ENCODE measurements at regions not wholly inside any gene's neighbourhood (a gene's known extent, or its start where the extent isn't known, plus 50 kb on each side); places are given as distances from the start of the nearest gene placed in this dataset.
"Not testable (repeated sequence)": the region's sequence is repeated elsewhere in the genome, so short reads cannot be mapped to it uniquely, and the experiment has no call there.

- not testable (repeated sequence) for DNase-seq (ENCODE audit: low read depth)
Measured at GRCh38 chr5:176140138-176140537, 98.1 kb upstream of the SIMC1 start.

GRCh38 chr5:176144508-176144907, 93.7 kb upstream of the SIMC1 start:
- no peak for DNase-seq (ENCODE audit: low read depth)

DNA sequence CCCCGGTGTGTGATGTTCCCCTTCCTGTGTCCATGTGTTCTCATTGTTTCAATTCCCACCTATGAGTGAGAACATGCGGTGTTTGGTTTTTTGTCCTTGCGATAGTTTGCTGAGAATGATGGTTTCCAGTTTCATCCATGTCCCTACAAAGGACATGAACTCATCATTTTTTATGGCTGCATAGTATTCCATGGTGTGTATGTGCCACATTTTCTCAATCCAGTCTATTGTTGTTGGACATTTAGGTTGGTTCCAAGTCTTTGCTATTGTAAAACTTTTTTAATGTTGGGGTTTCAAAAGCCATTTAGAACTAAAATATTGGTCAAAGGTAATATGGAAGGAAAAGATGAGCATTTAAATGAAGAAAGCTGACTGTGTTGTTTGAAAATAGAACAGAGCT, 88.3 kb upstream of the SIMC1 start:
- not testable (repeated sequence) for DNase-seq (ENCODE audit: low read depth)

- DNase-seq (ENCODE audit: low read depth), result no peak
Measured at GRCh38 chr5:176151281-176151680, 86.9 kb upstream of the SIMC1 start.

DNA sequence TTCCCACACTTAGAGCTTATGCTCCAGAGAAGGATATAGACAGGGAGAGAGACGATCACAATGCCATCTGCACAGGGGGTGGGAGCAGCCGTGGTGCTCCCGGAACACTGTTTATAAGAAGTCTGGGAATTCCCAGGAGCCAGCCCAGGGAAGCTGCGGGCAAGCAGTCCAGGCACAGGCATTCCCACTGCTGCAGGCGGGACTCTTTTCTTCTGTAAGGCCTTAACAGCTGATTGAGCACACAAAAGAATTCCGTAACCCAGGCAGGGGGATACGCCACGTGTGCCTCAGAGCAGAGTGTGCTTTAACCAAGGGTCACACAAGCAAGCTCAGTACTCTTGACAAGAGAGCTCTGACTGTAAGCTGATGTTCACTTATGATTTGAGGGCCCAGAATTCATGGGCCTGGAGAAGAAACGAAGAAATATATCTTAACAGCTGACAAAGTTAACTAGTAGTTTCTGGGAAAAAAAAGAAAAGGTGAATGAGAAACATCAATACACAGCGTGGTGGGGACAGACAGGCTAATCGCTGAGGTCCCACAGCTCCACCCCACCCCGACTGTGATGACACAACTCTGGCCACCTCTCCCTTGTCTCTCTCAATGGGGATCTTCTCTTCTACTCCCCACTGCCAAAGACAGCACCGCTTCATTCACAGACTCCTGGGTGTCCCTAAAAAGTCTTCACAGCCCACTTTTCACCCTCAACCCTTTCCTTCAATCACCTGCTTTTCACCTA, 85.9 kb upstream of the SIMC1 start:
- no peak for DNase-seq (ENCODE audit: low read depth)

DNA sequence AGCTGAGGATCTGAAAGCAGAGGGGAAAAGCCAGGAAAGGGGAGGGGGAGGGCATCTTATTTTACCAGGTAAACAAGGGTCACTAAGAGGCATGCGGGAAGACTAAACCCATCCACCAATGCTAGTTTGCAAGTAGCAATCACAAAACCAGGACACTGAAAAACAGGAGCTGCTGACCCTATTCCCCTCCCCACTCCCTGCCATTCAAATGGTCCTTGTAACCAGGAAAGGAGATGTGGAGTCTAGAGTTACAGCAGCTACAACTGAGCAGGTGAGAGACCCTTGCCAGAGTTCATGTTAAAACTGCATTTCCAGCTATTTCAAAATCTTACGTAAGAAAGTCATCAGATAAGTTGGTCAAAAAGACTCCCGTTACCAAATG, 85.3 kb upstream of the SIMC1 start:
- DNase-seq (ENCODE audit: low read depth), result no peak

- no peak for DNase-seq (ENCODE audit: low read depth)
Measured at GRCh38 chr5:176153741-176154140, 84.5 kb upstream of the SIMC1 start.

DNA sequence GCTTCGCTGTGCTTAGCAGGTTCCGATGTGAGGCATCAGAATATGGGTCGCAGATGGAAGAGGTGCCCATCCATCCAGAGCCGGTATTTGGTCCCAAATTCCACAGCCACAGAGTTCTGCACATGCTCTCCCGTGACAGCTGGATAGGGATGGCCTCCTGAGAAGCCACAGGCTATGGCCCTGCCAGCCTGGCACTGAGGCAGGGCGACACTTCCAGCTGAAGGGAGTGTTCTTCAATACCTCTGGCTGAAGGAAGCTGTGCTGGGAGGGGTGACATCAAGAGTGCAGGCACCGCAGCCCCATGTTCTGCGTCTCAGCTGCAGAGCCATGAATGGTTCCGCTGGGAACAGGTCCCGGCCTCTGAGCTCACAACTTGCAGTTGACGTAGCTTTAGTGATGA, 83.4 kb upstream of the SIMC1 start:
- no peak for DNase-seq (ENCODE audit: low read depth)

DNA sequence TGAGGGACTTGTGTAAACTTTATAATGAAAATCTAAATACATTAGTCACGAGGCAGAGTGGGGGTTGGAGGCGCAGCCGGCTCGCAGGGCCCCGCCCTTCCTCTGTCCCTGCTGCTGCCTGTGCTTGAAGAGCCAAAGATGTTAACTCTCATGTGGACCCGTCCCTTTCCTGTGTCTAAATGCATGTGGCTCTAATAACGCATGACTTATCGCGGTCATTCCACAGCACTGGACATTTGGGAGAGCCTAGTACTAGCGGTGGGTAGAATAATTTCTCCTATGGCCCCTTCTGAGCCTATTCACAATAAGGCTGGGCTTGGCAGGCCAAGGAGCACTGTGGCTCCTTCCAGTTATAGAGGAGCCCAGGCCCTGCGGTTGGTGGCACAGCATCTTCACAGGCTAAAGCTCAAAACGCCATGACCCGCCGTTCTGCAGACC, 82.3 kb upstream of the SIMC1 start:
- no peak for DNase-seq (ENCODE audit: low read depth)

DNA sequence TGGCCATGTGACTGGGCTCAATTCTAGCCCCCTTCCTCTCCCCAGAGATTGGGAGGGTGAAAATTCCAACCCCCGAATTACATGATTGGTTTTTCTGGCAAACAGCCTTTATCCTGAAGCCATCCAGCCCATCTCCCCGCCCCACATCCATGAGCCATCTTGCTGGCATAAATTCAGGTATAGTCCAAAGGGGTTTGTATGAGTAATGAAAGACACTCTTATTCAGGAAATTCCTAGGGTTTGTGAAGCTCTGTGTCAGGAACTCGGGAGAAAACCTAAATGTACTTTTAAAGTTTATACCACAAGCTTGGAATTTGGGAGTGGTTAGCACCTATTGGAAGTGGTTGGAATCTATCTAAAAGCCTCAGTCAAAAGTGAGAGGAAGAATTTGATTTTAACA, 80.6 kb upstream of the SIMC1 start:
- DNase-seq (ENCODE audit: low read depth), result no peak

DNA sequence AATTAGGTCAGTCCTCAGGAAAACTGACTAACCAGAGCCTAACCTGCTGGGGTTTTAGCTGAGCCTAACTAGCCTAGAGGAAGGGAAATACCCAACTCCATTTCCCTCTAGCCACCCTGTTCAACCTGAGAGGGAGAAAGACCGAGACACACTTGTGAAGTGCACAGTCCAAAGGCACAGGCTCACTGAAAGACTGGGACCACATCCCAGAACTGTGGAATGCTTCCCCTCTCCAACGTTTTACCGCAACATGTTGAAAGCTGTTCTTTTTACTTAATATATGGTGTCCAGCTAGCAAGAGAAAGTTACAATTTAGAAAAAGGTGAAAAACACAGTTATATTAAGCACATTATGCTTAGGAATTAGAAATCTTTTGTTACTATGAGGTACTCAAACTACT, 76.8 kb upstream of the SIMC1 start:
- no peak for DNase-seq (ENCODE audit: low read depth)

DNA sequence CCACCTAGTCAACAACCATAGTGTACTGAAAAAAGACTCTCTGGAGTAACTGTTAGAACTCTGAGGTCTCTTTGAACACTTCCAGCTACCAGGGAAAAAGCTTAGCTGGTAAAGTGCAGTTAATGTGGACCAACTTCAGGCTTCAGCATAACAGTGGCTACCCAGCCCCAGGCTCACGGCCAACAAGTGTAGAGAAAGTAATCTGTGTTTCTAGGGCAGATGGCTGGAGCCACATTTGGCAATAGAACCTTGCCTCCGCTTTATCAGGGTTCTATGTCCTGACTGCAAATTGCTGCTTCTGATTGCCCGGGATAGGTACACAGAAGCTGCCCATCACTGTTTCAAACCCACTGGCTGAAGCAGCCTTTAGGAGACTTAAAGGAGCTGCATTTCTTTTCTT, 76.0 kb upstream of the SIMC1 start:
- no peak for DNase-seq (ENCODE audit: low read depth)

DNA sequence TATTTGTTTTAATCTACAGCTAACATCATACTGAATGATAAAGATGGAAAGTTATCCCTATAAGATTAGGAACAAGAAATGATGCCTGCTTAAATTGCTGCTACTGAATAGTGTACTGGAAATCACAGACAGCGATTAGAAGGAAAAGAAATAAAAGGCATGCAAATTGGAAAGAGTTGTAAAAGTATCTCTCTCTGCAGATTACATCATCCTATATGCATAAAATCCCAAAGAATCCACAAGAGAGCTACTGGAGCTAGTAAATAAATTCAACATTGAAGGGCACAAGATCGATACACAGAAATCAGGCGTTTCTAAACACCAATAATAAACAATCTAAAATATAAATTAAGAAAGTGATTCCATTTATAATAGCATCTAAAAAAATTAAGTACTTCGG, 75.3 kb upstream of the SIMC1 start:
- no peak for DNase-seq (ENCODE audit: low read depth)

GRCh38 chr5:176166427-176166826, 71.8 kb upstream of the SIMC1 start:
- DNase-seq (ENCODE audit: low read depth), result no peak

DNA sequence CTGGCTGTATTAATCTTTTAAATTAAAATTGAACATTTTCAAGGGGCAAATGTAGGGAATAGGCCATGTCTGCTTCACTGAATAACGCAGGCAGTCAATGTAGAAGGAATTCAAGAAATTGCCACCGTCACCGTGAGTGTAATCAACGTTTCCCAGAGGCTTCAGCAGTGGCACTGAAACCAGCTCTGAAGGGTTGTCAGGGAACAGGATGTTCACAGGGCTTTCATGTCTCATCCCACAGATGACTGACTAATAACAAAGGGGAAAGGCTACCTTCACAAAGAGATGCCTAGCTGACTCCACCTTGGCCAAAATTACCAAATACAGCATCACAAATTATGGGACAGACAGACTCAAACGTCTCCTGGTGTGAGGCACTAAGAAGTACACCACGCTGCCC, 70.4 kb upstream of the SIMC1 start:
- no peak for DNase-seq (ENCODE audit: low read depth)

GRCh38 chr5:176169393-176170063, 68.7 kb upstream of the SIMC1 start:
- no peak for DNase-seq (ENCODE audit: low read depth)

GRCh38 chr5:176170084-176170483, 68.1 kb upstream of the SIMC1 start:
- DNase-seq (ENCODE audit: low read depth), result no peak

- no peak for DNase-seq (ENCODE audit: low read depth)
Measured at GRCh38 chr5:176171171-176171760, 67.0 kb upstream of the SIMC1 start.

- no peak for DNase-seq (ENCODE audit: low read depth)
Measured at GRCh38 chr5:176172246-176172645, 66.0 kb upstream of the SIMC1 start.

DNA sequence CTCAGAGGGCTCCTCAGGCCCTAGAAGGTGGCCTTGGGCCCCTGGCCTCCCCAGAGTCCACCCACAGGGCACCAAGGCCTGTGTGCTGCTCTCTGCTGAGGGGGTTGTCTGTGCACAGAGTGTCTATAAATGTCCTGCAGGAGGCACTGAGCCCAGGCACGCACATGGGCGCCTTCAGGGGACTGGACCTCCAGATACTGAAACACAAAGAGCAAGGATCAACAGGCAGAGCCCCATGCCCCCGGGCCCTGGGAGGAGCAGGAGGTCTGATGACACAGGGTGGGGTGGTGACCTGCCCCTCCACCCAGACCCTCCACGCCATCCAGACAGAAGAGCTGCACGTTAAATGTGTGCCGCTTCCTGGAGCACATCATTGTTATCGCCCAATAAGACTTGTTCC, 64.6 kb upstream of the SIMC1 start:
- no peak for DNase-seq (ENCODE audit: low read depth)

DNA sequence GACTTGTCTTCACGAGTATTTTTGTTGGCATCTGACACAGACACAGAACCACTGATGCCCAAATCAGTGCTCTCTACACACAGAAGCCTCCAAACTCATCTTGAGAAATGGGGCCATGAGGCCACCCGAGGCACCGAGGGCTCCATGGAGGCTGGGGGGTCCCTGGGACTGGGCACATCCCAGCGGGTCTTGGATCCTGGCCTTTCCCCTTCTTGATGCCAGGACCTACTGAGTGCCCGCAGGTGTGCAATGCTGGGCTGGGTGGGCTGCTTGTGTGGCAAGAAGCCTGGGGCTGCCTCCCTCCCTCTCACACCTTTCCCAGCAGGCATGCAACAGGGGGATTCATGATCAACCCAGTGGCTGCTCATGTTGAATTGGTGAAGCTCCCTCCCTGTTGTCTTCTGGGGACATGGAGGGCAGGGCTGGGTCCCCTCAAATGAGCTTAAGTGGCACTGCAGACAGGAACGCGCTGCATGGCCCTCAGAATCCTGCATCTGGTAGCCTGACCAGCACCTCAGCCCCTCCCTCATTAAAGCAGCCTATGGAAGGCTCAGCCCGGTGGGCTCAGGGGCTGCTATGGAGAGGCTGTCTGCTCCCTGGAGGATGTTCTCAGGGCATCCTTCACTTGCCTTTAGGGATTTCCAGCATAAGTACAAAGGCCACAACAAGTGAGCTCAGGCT, 63.7 kb upstream of the SIMC1 start:
- DNase-seq (ENCODE audit: low read depth), result no peak

GRCh38 chr5:176175101-176175852, 62.9 kb upstream of the SIMC1 start:
- no peak for DNase-seq (ENCODE audit: low read depth)

All from activated T-cell treated with anti-CD3 and anti-CD28 coated beads for 48 hours (primary cell).